OCI-LY1 (cell line): ENCODE measurements at regions not wholly inside any gene's neighbourhood (a gene's known extent, or its start where the extent isn't known, plus 50 kb on each side); places are given as distances from the start of the nearest gene placed in this dataset.

ENCODE experiments used
- H2AFZ ChIP-seq: fragments of 200-600 bp; sonication (generic), shearing (Covaris generic); 2 replicates; pipeline ENCODE4 v1.6.0; 2014; ENCODE audit warnings: antibody characterized with exemption, mild to moderate bottlenecking, low read length
- H3F3A ChIP-seq: fragments of 200-600 bp; sonication (generic), shearing (Covaris generic); 2 replicates; pipeline ENCODE4 v1.6.0; 2014; ENCODE audit warnings: mild to moderate bottlenecking, antibody characterized with exemption, low read length, moderate library complexity; ENCODE audit not compliant: insufficient read depth
- H3K27ac ChIP-seq: fragments of 200-600 bp; sonication (generic); 2 replicates; pipeline ENCODE4 v1.5.1; 2014; ENCODE audit warnings: low read length, mixed run types, mild to moderate bottlenecking, low read depth; ENCODE audit not compliant: poor library complexity, severe bottlenecking
- H3K27me3 ChIP-seq: fragments of 200-600 bp; sonication (generic); 2 replicates; pipeline ENCODE4 v1.6.0; 2014; ENCODE audit warnings: antibody characterized with exemption, mild to moderate bottlenecking, low read length, moderate library complexity; ENCODE audit not compliant: insufficient read depth
- H3K36me3 ChIP-seq: fragments of 200-600 bp; sonication (generic); 2 replicates; pipeline ENCODE4 v1.6.1; 2014; ENCODE audit warnings: mild to moderate bottlenecking, antibody characterized with exemption, low read length, moderate library complexity, mixed read lengths; ENCODE audit not compliant: insufficient read depth
- H3K4me1 ChIP-seq: fragments of 200-600 bp; sonication (generic); 2 replicates; pipeline ENCODE4 v1.5.1; 2014; ENCODE audit warnings: mild to moderate bottlenecking, low read length, moderate library complexity; ENCODE audit not compliant: insufficient read depth, severe bottlenecking
- H3K4me2 ChIP-seq: fragments of 200-600 bp; sonication (generic), shearing (Covaris generic); 2 replicates; pipeline ENCODE4 v1.6.1; 2014; ENCODE audit warnings: low read length
- H3K4me3 ChIP-seq: fragments of 200-600 bp; sonication (generic); 2 replicates; pipeline ENCODE4 v1.5.1; 2014; ENCODE audit warnings: low read length, low read depth, mild to moderate bottlenecking, mixed read lengths; ENCODE audit not compliant: poor library complexity, severe bottlenecking
- H3K79me2 ChIP-seq: fragments of 200-600 bp; shearing (Covaris generic); 2 replicates; pipeline ENCODE4 v1.6.1; 2016; ENCODE audit warnings: mixed run types, low read length, mixed read lengths; ENCODE audit not compliant: insufficient read depth
- H3K9ac ChIP-seq: fragments of 200-600 bp; sonication (generic), shearing (Covaris generic); 2 replicates; pipeline ENCODE4 v1.6.1; 2014; ENCODE audit warnings: mild to moderate bottlenecking, low read length, mixed read lengths
- H3K9me2 ChIP-seq: fragments of 200-600 bp; sonication (generic), shearing (Covaris generic); 2 replicates; pipeline ENCODE4 v1.6.1; 2014; ENCODE audit warnings: low read depth, mild to moderate bottlenecking, low read length, mixed read lengths
- H3K9me3 ChIP-seq: fragments of 200-600 bp; shearing (Covaris generic); 2 replicates; pipeline ENCODE4 v1.6.1; 2014; ENCODE audit warnings: low read length, mixed read lengths
- H4K20me1 ChIP-seq: fragments of 200-600 bp; sonication (generic), shearing (Covaris generic); 2 replicates; pipeline ENCODE4 v1.6.0; 2016; ENCODE audit warnings: mild to moderate bottlenecking, low read length; ENCODE audit not compliant: insufficient read depth
- CTCF ChIP-seq: fragments of 200-600 bp; sonication (generic), shearing (Covaris generic); IDR thresholded peaks from 2 replicates; pipeline ENCODE4 v1.5.1; 2017; ENCODE audit warnings: mild to moderate bottlenecking, antibody characterized with exemption, low read length, moderate library complexity, mixed read lengths
- EZH2 ChIP-seq: fragments of 200-600 bp; sonication (generic), shearing (Covaris generic); IDR thresholded peaks from 2 replicates; pipeline ENCODE4 v1.8.0; 2017; ENCODE audit warnings: borderline replicate concordance, mixed run types, mild to moderate bottlenecking, antibody characterized with exemption, low read length, moderate library complexity, mixed read lengths

DNA sequence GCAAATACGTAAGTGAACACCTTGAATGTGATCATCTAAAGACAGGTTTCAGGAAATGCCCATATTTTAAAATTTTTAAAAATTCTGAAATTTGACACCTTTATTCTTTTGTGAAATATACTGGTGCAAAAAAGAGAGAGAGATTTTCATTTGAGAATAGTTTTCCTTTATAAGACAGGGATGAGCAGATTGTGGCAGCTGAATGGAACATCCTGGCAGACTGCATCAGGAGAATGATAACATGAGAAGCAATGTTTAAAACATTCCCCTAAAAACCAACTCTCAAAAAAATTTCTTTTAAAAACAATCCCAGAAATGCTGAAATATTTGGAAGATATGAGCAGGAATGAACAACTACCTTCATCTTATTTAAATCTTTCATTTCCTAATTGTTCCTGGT, 744.8 kb upstream of the ID2 start:
- no peaks in the 10 kb centered on the region for H3K36me3 ChIP-seq
- H4K20me1 ChIP-seq: no peaks in the 10 kb centered on the region

GRCh38 chr2:7940723-7941122, 741.1 kb upstream of the ID2 start:
- Histone ChIP-seq H3K27ac (no peak overlapping the region), H3K9ac (no peak overlapping the region), H3K4me1 (no peaks in the 10 kb centered on the region), H3K4me2 (no peak overlapping the region), H3K36me3 (no peaks in the 10 kb centered on the region), H3K4me3 (no peak overlapping the region), H3K9me3 (no peaks in the 10 kb centered on the region), H2AFZ (no peak overlapping the region), H3F3A (no peaks in the 10 kb centered on the region), H4K20me1 (no peaks in the 10 kb centered on the region), H3K79me2 (no peaks in the 10 kb centered on the region), H3K9me2 (no peaks in the 10 kb centered on the region), H3K27me3 (no peaks in the 10 kb centered on the region)
- no peak for TF ChIP-seq EZH2
- no peak for TF ChIP-seq CTCF

More for the DNA sequence above, 744.8 kb upstream of the ID2 start:
- H3K4me2 ChIP-seq: no peak overlapping the region
- no peak overlapping the region for H3K4me3 ChIP-seq
- H3K79me2 ChIP-seq: no peaks in the 10 kb centered on the region
- H3K27ac ChIP-seq: no peak overlapping the region
- no peaks in the 10 kb centered on the region; the same call in 1 of the 2 replicates for H3K27me3 ChIP-seq
- H3K9me3 ChIP-seq: no peaks in the 10 kb centered on the region
- no peak overlapping the region for H3K9ac ChIP-seq
- no peak overlapping the region for H2AFZ ChIP-seq
- H3K9me2 ChIP-seq: no peaks in the 10 kb centered on the region
- H3K4me1 ChIP-seq: no peaks in the 10 kb centered on the region
- TF ChIP-seq EZH2: no peak
- TF ChIP-seq CTCF: no peak
- H3F3A ChIP-seq: no peaks in the 10 kb centered on the region

- Histone ChIP-seq H3K4me3 (no peak overlapping the region), H3K4me2 (no peak overlapping the region), H4K20me1 (no peaks in the 10 kb centered on the region), H3K9me3 (no peaks in the 10 kb centered on the region), H2AFZ (no peak overlapping the region), H3F3A (no peaks in the 10 kb centered on the region), H3K79me2 (no peaks in the 10 kb centered on the region), H3K9ac (no peak overlapping the region), H3K27me3 (no peaks in the 10 kb centered on the region), H3K27ac (no peak overlapping the region), H3K9me2 (no peaks in the 10 kb centered on the region), H3K4me1 (no peaks in the 10 kb centered on the region), H3K36me3 (no peaks in the 10 kb centered on the region)
- TF ChIP-seq EZH2 (no peak), CTCF (no peak)
Observed at GRCh38 chr2:7943446-7943845, 738.4 kb upstream of the ID2 start.
